COLO668 (cell line): ENCODE measurements at regions not wholly inside any gene's neighbourhood (a gene's known extent, or its start where the extent isn't known, plus 50 kb on each side); places are given as distances from the start of the nearest gene placed in this dataset.
"Not testable (repeated sequence)": the region's sequence is repeated elsewhere in the genome, so short reads cannot be mapped to it uniquely, and the experiment has no call there.

Source experiments
- DNase-seq: peaks from one replicate; lab custom pipeline; 2025; ENCODE audit not compliant: unreplicated experiment; lab: John Stamatoyannopoulos, UW

- DNase-seq, result no peak
These were observed 72.1 kb upstream of the TENM4 start for GRCh38 chr11:79512706-79513469.

- DNase-seq, result no peak
These were observed 70.1 kb upstream of the TENM4 start for GRCh38 chr11:79510960-79511359.

- no peak for DNase-seq
These were observed 67.6 kb upstream of the TENM4 start for GRCh38 chr11:79508461-79508860.

GRCh38 chr11:79507706-79508105 lies 66.9 kb upstream of the TENM4 start:
- no peak for DNase-seq

- DNase-seq, result no peak
These were observed 66.0 kb upstream of the TENM4 start for GRCh38 chr11:79506734-79507344.

- DNase-seq, result no peak
These were observed 65.3 kb upstream of the TENM4 start for GRCh38 chr11:79506124-79506523.

GRCh38 chr11:79503028-79503427 lies 62.2 kb upstream of the TENM4 start:
- DNase-seq, result no peak

GRCh38 chr11:79501707-79502106 lies 60.9 kb upstream of the TENM4 start:
- DNase-seq, result peak; percentile 68

GRCh38 chr11:79499929-79500328 lies 59.1 kb upstream of the TENM4 start:
- DNase-seq, result not testable (repeated sequence)

- no peak for DNase-seq
These were observed 57.8 kb upstream of the TENM4 start for GRCh38 chr11:79498667-79499066.

GRCh38 chr11:79493555-79494171 lies 52.8 kb upstream of the TENM4 start:
- peak; percentile 71 for DNase-seq

GRCh38 chr11:79492008-79492407 lies 51.2 kb upstream of the TENM4 start:
- no peak for DNase-seq
